Activated T-cell treated with anti-CD3 and anti-CD28 coated beads for 48 hours (primary cell): ENCODE measurements at regions not wholly inside any gene's neighbourhood (a gene's known extent, or its start where the extent isn't known, plus 50 kb on each side); places are given as distances from the start of the nearest gene placed in this dataset.
"Not testable (repeated sequence)": the region's sequence is repeated elsewhere in the genome, so short reads cannot be mapped to it uniquely, and the experiment has no call there.

Experiments
- DNase-seq: peaks from one replicate; pipeline ENCODE4 v3.0.0-alpha.2; 2020; ENCODE audit warnings: low read depth

DNA sequence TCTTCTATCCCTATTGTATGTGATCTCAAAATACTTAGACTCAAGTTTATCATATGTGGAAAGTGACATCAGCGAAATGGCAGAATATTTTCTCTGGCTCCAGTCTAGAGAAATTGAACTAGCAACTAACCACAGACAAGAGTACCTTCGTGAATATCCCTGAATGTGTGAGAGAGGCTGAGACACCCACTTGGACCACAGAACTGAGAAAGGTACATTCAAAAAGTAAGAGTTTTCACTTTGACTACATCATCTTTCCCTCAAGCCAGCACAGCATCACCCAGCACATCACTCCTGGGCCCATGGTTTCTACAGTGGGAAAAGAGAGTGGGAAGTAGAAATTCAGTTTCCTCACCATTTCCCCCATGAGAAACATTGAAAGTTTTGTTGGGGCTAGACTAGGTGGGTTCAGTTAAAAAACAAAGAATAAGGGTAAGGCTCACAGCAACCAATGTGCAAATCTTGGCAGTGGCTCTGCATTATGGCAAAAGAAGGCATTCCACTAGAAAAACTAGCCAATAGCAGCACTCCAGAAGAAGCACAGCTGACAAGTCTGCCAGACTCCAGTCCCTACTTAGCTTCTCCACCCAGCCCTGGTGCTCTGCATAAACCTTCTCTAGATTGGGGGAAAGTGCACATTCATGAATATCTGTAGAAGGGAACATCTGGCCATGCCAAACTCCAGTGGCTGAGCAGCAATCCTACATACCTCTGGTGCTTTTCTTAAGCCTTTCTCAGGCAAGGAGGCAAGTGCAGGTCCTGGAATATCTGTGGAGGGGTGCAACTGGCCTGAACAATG, 225.6 kb upstream of the VLDLR start:
- no peak for DNase-seq

DNA sequence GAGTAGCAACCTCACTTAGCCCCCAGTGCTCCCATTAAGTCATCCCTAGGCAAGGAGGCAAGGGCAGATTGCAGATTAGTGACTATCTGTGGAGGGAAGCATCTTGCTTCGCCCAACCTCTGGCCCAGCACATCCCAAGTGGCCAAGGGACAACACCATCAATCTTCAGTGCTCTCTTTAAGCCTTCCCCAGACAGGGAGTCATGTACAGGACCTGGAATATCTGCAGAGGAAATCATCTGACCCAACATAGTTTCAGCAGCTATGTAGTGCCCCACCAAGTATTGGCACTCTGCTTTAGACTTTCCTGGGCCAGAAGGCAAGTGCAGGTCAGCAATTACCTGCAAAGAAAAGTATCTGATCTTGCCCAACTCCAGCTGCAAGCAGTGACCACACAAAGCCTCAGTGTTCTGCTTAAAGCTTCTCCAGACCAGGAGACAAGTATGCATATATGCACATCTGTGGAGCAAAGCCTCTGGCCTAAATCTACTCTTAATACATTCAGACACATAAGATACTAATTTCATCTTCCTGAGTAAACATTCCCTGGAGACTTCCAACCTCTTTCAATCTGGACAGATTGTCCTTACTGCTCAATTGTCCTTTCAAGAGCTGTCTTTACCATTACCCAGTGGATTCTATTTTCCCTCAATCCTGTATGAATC, 224.8 kb upstream of the VLDLR start:
- no peak for DNase-seq

DNA sequence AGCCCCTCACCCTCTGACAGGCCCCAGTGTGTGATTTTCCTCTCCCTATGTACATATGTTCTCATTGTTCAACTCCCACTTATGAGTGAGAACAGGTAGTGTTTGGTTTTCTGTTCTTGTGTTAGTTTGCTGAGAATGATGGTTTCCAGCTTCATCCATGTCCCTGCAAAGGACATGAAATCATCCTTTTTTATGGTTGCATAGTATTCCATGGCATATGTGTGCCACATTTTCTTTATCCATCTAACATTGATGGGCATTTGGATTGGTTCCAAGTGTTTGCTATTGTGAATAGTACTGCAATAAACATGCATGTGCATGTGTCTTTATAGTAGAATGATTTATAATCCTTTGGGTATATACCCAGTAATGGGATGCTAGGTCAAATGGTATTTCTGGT, 223.7 kb upstream of the VLDLR start:
- DNase-seq = not testable (repeated sequence)

DNA sequence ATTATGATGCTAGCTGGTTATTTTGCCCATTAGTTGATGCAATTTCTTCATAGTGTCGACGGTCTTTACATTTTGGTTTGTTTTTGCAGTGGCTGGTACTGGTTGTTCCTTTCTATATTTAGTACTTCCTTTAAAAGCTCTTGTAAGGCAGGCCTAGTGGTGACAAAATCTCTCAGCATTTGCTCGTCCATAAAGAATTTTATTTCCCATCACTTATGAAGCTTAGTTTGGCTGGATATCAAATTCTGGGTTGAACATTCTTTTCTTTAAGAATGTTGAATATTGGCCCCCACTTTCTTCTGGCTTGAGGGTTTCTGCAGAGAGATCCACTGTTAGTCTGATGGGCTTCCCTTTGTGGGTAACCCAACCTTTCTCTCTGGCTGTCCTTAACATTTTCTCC, 219.8 kb upstream of the VLDLR start:
- not testable (repeated sequence) for DNase-seq

DNA sequence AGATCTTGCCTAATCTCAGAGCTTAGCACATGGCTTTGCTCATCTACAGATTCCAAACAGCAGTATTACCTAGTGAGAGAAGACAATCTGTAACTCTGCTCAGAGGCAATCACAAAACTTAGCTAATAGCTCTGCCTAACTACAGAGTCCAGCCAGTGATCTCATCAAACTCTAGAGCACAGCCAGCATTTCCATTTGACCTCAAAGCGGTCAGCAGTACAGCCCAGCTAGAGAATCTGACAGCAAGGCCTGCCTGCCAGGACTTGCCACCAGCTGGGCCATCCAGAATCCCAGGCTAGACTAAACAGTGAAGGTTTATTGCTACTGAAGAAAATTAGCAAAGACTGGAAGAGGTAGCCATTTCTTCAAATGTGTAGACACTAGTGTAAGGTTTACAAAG, 217.9 kb upstream of the VLDLR start:
- DNase-seq = no peak

DNA sequence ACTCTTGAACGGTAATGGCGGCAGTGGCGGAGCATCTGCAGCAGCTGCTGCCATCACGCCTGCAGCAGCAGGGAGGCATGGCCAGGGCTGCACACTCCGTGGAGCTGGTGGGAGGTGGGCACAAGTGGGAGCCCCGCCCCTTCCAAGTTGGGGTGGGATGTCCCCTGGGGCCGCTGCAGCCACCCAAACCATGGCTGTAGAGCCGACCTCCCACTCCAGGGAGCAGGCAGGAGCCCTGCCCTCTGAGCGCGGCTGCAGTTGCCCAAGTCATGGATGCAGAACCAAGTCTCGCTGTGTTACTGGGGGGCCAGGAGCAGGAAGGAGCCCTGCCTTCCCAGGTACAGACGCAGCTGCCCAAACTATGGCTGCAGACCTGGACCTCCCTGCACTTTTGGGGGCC, 215.3 kb upstream of the VLDLR start:
- no peak for DNase-seq

DNA sequence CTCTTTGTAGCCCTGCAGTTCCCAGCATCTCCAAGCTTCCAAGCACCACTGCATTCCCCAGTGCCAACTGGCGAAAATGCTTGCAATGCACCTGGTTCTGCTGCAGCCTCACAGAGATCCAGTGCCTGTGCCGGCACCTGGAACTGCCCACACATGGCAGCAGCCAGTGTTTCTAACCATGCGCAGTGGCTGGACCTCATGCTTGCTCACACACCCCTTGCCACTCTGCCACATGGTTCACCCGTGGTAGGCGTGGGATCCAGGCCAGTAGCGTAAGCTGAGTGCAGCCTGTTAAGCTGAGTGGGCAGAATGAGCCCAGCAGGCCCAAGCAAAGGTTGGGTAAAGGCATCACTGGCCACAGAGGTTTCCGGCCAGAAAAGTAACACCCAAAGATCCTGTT, 214.1 kb upstream of the VLDLR start:
- DNase-seq = no peak

DNA sequence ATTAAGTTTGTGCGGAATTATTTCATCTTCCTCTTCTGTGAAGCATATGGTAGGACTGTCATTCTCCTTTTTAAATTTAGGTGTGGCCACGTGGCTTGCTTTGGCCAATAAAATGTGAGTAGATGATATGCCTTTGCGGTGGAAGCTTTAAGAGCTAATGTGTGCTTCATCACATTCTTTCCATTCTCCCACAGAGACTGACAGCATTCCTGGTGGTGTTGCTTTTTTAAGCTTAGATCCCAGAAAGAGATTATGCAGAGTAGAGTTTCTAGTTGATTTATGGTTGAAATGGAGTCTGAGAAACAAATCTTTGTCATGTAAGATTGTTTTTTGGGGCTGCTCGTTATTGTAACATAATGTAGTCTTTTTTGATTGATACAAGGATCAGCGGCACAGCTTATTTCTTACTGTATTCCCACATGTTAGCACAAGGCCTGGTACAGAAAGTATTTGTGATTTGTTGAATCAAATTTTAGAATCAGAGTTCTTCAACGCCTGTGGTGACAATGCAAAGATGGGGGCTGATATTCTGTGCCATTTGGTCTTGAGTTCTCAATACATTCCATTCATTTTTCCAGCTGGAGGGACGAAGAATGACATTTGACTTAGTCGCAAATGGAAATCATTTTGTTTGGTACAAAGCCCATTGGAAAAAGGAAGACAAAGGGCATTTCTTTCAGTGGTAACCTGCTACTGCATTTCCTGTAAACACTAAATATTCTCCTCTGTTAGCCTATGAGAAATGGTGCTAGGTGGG, 209.9 kb upstream of the VLDLR start:
- no peak for DNase-seq

DNA sequence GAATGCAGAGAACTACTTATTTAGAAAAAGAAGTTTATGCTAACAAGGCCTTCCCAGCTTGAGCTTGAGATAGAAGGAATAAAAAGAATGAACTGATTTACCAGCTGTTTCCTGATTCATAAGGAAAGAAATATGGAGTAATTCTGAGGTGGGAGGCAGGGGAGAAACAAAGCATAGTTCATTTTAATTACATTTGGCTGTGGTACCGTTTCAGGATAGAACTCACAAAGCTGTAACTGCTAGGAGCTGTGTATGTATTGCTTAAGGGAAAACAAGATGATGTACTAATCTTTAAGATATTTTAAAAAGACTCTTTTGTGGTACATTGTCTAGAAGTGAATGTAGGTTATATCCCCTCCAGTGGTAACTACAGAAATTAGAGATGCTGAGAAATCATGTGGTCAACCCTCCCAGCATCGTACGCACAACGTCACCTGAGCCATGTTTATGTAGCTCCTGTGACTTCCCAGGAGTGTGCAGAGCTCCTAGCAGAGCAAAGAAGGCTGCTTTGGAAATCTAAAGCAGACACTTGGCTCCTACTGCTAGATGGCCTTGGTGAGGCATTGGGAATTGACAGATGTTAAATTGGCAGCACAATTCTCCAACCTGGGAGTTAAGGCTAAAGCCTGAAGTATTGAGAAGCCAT, 208.3 kb upstream of the VLDLR start:
- no peak for DNase-seq

DNA sequence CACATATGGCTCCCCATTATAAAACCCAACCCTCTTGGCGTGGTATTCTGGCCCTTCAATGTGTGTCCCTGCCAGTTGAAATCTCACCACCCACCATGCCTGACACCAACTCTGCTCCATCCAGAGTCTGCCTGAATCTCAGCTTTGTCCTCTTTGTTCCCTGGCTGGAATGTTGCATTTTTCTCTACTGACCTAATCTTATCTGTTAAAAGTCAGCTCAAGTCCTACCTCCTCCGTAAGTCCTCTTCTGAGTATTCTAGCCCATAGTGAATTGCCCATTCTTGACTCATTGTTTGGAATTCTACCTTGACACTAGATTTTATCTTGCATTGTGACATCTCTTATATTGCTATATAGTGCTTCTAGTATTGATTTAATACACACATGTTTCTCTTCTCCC, 207.1 kb upstream of the VLDLR start:
- no peak for DNase-seq

DNA sequence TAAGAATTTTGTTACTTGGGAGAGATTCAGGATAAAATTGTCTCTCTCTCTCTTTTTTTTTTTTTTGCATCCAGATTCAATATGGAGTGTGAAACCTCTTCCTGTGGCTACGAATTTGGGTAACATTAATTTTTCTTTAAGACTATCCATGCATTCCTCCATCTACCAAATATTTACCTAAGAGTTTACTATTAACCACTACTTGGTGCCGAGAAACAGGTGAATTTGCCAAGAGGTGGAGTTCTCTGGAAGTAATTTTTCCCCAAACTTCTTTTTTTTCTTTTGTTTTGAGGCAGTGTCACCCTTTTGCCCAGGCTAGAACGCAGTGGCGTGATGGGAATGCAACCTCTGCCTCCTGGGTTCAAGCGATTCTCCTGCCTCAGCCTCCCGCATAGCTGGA, 206.3 kb upstream of the VLDLR start:
- no peak for DNase-seq

DNA sequence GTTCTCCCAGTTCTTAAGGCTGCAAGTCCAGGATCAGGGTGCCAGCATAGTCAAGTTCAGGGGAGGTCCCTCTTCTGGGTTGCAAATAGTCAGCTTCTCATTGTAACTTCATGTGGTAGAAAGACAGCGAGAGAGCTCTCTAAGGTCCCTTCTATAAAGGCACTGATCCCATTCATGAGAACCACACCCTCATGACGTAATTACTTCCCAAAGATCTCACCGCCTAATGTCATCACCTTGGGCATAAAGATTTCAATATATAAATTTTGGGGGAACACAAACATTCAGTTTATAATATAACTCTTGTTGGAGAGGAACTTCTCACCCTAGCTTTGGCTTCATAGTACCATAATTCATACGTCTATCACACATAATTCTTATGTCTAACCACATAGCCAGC, 203.9 kb upstream of the VLDLR start:
- DNase-seq = no peak

DNA sequence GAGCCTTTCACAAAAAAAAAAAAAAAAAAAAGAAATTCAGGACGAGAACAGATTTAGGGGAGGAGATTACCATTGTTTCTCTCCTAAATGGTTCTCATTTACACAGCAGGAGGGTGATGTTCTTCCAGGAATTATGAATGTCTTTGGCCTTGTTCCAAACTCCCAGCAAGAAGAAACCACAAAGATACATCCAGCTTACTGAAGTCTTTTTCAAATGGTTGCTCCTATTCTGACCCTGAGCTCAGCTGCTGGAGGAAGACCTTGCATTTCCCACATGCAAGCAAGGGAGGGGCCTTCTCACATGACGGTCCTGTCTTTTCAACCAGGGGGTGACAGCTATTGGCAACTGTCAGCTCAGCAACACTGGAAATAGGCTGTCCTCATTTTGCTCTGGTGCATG, 203.0 kb upstream of the VLDLR start:
- no peak for DNase-seq

DNA sequence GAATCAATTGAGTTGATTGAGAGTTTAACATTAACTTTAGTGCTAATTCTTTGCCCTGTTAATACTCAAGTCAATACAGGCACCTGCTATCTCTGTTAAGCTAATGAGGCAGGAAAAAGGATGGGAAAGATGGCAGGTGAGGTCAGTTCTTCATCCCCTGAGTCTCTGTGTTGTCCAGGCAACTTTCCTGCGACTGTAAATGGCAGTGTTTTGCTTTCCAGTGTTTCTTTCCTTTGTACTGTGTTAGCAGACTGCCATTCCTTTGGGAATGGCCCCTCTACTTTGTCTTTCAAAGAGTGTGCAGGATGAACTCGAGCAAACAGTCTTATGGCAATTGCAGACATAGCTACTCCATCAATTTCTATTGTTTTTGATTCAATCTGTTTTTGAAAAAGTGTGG, 202.2 kb upstream of the VLDLR start:
- no peak for DNase-seq

DNA sequence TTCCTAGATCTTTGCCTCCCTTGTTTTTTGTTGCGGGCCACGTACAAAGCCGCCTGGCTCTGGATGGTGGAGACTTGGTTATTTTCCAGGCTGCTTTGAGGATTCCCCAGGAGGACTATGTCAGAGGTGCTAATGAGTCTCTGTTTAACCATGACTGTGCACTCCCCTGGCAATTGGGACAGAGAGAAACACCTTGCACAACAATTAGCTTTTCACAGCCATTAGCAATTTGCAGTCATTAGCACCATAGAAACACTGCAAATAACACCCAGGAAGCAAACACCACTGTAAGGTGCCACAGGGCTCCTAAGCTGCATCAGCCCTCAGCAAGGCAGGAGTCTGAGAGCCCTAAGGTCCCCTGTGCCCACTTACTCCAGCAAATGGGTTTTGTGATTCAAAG, 201.0 kb upstream of the VLDLR start:
- DNase-seq = no peak

DNA sequence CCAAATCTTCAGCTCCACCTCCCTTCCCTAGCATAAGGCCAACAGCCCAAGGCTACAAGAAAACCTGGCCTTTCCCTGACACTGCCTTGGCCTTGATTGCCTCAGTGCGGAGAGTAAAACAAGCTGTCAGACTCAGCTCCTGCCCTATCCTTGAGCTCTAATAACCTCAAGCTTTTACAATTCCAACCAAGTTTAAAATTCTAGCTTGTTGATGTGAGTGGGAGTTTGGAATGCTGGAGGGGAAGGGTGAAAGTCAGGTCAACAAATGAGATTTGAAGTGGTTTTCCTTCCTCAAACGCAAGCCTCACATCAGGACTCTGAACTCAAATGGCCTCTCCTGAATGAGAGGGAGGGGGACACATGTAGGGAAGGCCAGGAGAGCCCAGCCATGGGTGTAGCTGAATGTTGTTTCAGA, 197.0 kb upstream of the VLDLR start:
- no peak for DNase-seq

DNA sequence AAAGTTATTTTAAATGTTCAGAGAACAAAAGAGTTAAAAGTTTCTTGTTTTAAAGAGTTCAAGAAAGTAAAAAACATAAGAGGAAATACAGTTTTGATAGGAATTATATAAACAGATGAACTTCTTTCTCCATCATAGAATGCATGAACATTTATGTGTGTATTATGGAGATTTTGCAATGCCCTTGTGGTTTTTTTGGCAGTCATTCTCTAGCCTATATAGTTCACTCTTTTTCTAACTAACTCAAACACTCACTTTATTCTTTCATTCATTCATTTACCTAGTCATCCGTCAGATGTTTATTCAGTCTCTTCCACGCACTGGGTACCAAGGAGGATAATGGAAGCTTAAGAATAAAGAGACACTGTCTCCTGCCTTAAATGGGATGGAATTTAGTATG, 195.9 kb upstream of the VLDLR start:
- no peak for DNase-seq

DNA sequence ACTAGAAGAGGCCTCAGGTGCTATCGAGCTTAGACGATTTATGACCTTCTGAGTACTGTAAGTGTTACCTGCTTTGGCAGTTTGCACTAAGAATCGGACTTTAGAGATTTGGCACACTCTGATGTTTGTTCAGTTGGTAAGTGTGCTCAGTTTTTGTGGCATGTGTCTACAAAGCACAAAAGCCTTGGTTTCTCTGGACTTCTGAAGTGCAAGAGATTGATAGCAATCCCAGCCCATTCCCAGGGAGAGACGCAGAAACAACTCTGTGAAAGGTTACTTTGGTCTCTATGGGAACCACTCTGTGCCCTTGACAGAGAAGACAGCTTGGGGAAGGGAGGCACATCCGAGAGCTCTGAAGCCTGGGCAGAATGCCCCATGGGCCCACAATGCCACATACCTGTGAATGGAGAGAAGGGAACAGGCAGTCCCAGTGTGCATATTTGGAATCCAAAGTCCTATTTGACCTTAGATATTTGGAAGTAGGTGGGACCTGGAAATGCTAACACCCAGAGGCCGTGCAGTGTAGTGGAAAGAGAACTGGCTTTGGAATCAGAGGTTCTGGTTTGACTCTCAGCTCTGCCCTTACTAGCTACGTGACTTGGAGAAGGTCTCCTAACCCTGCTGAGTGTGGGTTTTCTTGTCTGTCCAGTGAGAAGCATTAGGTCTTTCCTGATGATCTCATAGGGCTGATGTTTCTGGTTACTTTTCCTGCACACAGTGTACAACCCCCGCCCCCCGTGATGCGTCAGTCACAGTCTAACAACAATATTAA, 194.3 kb upstream of the VLDLR start:
- DNase-seq = no peak

DNA sequence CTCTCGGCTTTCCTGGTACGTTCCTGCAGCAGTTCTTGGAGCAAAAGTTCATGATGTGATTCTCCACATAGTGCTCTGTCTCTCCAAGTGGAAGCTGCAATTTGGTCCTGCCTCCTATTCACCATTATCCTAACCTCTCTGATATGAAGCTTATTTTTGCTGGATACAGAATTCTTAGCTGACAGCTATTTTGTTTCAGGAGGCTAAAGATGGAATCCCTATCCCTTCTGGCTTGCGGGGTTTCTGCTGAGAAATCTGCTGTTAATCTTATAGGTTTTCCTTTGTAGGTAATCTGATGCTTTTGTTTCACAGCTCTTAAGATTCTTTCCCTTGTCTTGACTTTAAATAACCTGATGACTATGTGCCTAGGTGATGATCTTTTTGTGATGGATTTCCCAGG, 181.6 kb upstream of the VLDLR start:
- no peak for DNase-seq

DNA sequence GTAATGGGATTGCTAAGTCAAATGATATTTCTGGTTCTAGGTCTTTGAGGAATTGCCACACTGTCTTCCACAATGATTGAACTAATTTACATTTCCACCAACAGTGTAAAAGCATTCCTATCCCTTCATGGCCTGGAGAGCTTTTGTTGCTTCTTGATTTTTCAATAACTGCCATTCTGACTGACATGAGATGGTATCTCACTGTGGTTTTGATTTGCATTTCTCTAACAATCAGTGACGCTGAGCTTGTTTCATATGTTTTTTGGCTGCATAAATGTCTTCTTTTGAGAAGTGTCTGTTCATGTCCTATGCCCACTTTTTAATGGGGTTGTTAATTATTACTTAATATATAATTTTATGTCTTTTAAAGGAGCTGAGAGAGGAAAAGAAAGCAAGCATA, 177.7 kb upstream of the VLDLR start:
- not testable (repeated sequence) for DNase-seq

DNA sequence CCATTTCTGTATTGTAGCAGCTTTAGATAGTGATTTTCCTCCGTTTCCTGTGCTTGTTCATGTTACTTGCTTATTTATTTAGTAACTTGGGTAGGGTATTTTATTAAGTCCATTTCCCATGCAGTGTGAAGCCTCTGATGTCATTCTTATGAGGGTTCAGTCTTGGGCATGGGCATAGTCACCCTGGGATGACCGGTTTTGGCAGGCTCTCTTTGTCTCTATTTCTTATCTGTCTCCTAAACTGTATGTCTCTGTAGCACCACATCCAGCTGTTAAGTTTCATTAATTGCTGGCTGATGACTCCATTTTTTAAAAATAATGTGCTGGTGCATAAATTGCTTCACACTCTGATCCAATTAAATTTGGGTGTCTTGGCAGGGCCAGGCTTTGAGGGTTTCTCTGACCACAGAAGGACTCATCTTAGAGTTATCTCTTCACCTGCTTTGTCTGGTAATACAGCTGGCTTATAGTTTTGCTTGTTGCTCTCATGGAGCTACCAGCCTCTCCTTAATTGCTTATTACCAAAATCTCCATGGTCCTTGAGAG, 173.3 kb upstream of the VLDLR start:
- no peak for DNase-seq

DNA sequence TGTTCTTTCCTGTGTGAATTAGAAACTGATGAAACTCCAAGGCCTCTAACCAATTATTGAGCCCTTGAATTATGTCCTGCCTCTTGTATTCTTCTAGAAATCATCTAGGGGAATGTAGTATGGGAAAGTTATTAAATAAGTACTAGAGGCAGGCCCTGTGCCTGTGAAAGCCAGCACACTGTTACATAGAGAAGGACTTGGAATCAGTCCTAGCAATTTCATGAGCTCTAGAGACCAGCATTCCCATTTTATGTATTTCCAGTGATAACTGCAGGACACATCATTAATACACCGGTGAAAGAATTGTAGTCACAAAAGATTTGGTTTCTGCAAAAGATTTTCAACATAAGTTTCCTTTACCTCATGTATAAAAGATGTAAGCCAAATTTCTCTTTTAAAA, 168.5 kb upstream of the VLDLR start:
- no peak for DNase-seq
